ENCODE measurements at regions not wholly inside any gene's neighbourhood (a gene's known extent, or its start where the extent isn't known, plus 50 kb on each side); places are given as distances from the start of the nearest gene placed in this dataset.

DNA sequence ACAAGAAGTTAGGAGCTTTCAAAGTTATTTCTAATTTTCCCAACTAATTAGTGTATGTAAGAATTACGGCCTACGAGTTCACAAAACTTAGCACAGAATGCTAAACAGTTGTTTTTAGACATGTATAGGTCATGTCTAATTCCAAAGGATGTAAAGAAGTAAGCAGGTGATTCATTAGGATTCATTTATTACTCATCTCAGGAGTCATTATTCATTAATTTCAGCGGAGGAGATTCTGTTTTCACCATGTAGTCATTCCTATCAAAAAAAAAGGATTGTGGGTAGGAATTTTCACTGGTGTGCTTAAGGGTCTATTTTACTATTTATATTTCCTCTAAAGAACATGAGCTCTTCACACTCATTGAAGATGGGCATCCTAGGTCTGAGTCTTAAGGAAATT lies 532.2 kb downstream of the ACTL7B start:
- Histone ChIP-seq H3K4me1 (ENCODE audit: control insufficient read depth, extremely low read depth, insufficient read depth, low read length) (no peaks in the 10 kb centered on the region), H2AFZ (ENCODE audit: low read depth, low read length) (no peak overlapping the region), H3K4me3 (replicated peaks in 1 of 3; ENCODE audit: insufficient read depth in 1 of 3, low read depth in 1 of 3, low read length in 3 of 3) (no peak overlapping the region), H3K79me2 (ENCODE audit: control insufficient read depth, insufficient read depth, low read length) (no peaks in the 10 kb centered on the region), H3K9me3 (replicated peaks; ENCODE audit: control insufficient read depth, insufficient read depth, low read length) (no peaks in the 10 kb centered on the region), H3K9ac (replicated peaks; ENCODE audit: extremely low read depth, insufficient read depth, low read length) (no peak overlapping the region), H4K20me1 (replicated peaks; ENCODE audit: control insufficient read depth, extremely low read depth, insufficient read depth, low read length) (no peaks in the 10 kb centered on the region), H3K27me3 (ENCODE audit: control insufficient read depth in 2 of 2, insufficient read depth in 2 of 2, low read length in 2 of 2) (no peaks in the 10 kb centered on the region), H3K4me2 (ENCODE audit: insufficient read depth, low read length) (no peak overlapping the region), H3K27ac (ENCODE audit: insufficient read depth, low read depth, low read length) (no peak overlapping the region), H3K9me1 (replicated peaks; ENCODE audit: control insufficient read depth, extremely low read depth, insufficient read depth, low read length) (no peaks in the 10 kb centered on the region), H3K36me3 (ENCODE audit: control insufficient read depth in 2 of 2, extremely low read depth in 1 of 2, insufficient read depth in 2 of 2, low read length in 2 of 2) (no peaks in the 10 kb centered on the region)
- POLR2A ChIA-PET = no interaction called here
- no TSS peak for BruUV-seq (replicated peaks)
- FAIRE-seq = no peak
- CTCF ChIA-PET = no interaction called here
- TF ChIP-seq, protein P1, sequence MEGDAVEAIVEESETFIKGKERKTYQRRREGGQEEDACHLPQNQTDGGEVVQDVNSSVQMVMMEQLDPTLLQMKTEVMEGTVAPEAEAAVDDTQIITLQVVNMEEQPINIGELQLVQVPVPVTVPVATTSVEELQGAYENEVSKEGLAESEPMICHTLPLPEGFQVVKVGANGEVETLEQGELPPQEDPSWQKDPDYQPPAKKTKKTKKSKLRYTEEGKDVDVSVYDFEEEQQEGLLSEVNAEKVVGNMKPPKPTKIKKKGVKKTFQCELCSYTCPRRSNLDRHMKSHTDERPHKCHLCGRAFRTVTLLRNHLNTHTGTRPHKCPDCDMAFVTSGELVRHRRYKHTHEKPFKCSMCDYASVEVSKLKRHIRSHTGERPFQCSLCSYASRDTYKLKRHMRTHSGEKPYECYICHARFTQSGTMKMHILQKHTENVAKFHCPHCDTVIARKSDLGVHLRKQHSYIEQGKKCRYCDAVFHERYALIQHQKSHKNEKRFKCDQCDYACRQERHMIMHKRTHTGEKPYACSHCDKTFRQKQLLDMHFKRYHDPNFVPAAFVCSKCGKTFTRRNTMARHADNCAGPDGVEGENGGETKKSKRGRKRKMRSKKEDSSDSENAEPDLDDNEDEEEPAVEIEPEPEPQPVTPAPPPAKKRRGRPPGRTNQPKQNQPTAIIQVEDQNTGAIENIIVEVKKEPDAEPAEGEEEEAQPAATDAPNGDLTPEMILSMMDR (IDR thresholded peaks at IDR 0.05; ENCODE audit: extremely low read depth in 1 of 2, insufficient read depth in 1 of 2, low read depth in 1 of 2, low read length in 2 of 2) = no peak
- TF ChIP-seq JUN (IDR thresholded peaks at IDR 0.05; ENCODE audit: borderline replicate concordance, insufficient read depth, insufficient read length, low read depth) (no peak), MAX (IDR thresholded peaks at IDR 0.05; ENCODE audit: insufficient read depth, insufficient read length) (no peak), MYC (IDR thresholded peaks at IDR 0.05; ENCODE audit: low read depth, low read length) (no peak), POLR2A (IDR thresholded peaks at IDR 0.05; ENCODE audit: low read depth, low read length) (no peak)
- DNase-seq (ENCODE audit: low read depth, low spot score) = no peak
- intact Hi-C loops (cut with micrococcal nuclease) (no loop called here), dilution Hi-C loops (cut with MboI; ENCODE audit: extremely low pct_ligation_motif_present, low sequenced_read_pairs) (no loop called here)

- no peak for FAIRE-seq
- dilution Hi-C loops (cut with MboI; ENCODE audit: extremely low pct_ligation_motif_present, low sequenced_read_pairs) (no loop called here), intact Hi-C loops (cut with micrococcal nuclease) (no loop called here)
- no peaks in the 10 kb centered on the region for H3K9me1 ChIP-seq (replicated peaks; ENCODE audit: control insufficient read depth, extremely low read depth, insufficient read depth, low read length)
- TF ChIP-seq MYC (IDR thresholded peaks at IDR 0.05; ENCODE audit: low read depth, low read length) = no peak
- no peak for TF ChIP-seq POLR2A (IDR thresholded peaks at IDR 0.05; ENCODE audit: low read depth, low read length)
- TF ChIP-seq MAX (IDR thresholded peaks at IDR 0.05; ENCODE audit: insufficient read depth, insufficient read length) = no peak
- no peak for TF ChIP-seq EZH2 (IDR thresholded peaks at IDR 0.05; ENCODE audit: borderline replicate concordance, low read depth, low read length, severe bottlenecking)
- TF ChIP-seq, protein P1 (IDR thresholded peaks at IDR 0.05; ENCODE audit: extremely low read depth in 1 of 2, insufficient read depth in 1 of 2, low read depth in 1 of 2, low read length in 2 of 2) = no peak
- no peak for TF ChIP-seq GATA2 (IDR thresholded peaks at IDR 0.05; ENCODE audit: insufficient read depth, insufficient read length, low read depth, low read length)
- TF ChIP-seq POLR2AphosphoS5 (IDR thresholded peaks at IDR 0.05; ENCODE audit: insufficient read depth, low read depth, low read length) = no peak
- TF ChIP-seq FOS (IDR thresholded peaks at IDR 0.05; ENCODE audit: borderline replicate concordance, insufficient read depth, low read length) = no peak
- TF ChIP-seq JUN (IDR thresholded peaks at IDR 0.05; ENCODE audit: borderline replicate concordance, insufficient read depth, insufficient read length, low read depth) = no peak
- H3K79me2 ChIP-seq (ENCODE audit: control insufficient read depth, insufficient read depth, low read length) = no peaks in the 10 kb centered on the region
- H3K27ac ChIP-seq (ENCODE audit: insufficient read depth, low read depth, low read length) = no peak overlapping the region
- no TSS peak for BruUV-seq (replicated peaks)
- no peak overlapping the region for H3K4me2 ChIP-seq (ENCODE audit: insufficient read depth, low read length)
- no peak for DNase-seq (ENCODE audit: low read depth, low spot score)
- H3K4me3 ChIP-seq (replicated peaks in 1 of 3; ENCODE audit: insufficient read depth in 1 of 3, low read depth in 1 of 3, low read length in 3 of 3) = no peak overlapping the region
- no peaks in the 10 kb centered on the region for H3K9me3 ChIP-seq (replicated peaks; ENCODE audit: control insufficient read depth, insufficient read depth, low read length)
- H3K9ac ChIP-seq (replicated peaks; ENCODE audit: extremely low read depth, insufficient read depth, low read length) = no peak overlapping the region
- ChIA-PET CTCF (interaction anchor here (1.6 kb wide), 1 partner anchor 10 kb away, joined by 3 read pairs; no protein-coding TSS in a partner anchor), POLR2A (no interaction called here)
- no peaks in the 10 kb centered on the region for H4K20me1 ChIP-seq (replicated peaks; ENCODE audit: control insufficient read depth, extremely low read depth, insufficient read depth, low read length)
- H3K4me1 ChIP-seq (ENCODE audit: control insufficient read depth, extremely low read depth, insufficient read depth, low read length) = no peaks in the 10 kb centered on the region
- no peaks in the 10 kb centered on the region for H3K27me3 ChIP-seq (ENCODE audit: control insufficient read depth in 2 of 2, insufficient read depth in 2 of 2, low read length in 2 of 2)
- H3K36me3 ChIP-seq (ENCODE audit: control insufficient read depth in 2 of 2, extremely low read depth in 1 of 2, insufficient read depth in 2 of 2, low read length in 2 of 2) = no peaks in the 10 kb centered on the region
- no peak overlapping the region for H2AFZ ChIP-seq (ENCODE audit: low read depth, low read length)
Measured at GRCh38 chr9:108322326-108323098, 533.3 kb downstream of the ACTL7B start.

All from endothelial cell of umbilical vein (primary cell).